LNCaP clone FGC (cell line): ENCODE measurements at regions not wholly inside any gene's neighbourhood (a gene's known extent, or its start where the extent isn't known, plus 50 kb on each side); places are given as distances from the start of the nearest gene placed in this dataset.

ENCODE experiments used
- DNase-seq: peaks from one replicate; pipeline ENCODE4 v3.0.0-alpha.2; 2011; ENCODE audit warnings: low read depth
- H3K4me3 ChIP-seq: 2 replicates; pipeline ENCODE4 v1.5.1; 2011; ENCODE audit warnings: mild to moderate bottlenecking, low read depth, low read length, control low read depth
- CTCF ChIP-seq: IDR thresholded peaks from 2 replicates; pipeline ENCODE4 v1.5.1; 2012; ENCODE audit warnings: mild to moderate bottlenecking; ENCODE audit not compliant: control insufficient read depth, insufficient read depth; ENCODE audit errors: extremely low read depth

DNA sequence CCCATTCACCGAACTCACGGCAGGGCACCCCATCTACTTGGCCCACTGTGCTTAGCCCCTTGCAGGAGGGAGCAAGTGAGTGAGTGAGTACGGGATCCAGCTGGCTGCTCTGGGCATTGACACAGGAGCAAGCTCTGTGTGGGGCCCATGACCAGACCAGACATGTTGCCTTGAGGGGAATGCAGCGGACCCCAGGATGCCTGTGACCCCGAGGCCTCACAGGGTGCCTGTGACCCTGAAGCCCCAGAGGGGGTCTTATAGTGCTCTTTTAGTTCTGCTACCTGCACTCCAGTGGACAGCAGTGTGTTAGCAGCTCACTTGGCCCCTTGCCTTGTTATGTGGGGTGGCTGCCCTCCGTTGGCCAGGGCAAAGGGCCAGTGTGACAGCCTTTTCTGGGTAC lies 255.8 kb downstream of the ETNK1 start:
- H3K4me3 ChIP-seq, result no peak overlapping the region
- no peak for DNase-seq
- no peak for TF ChIP-seq CTCF

DNA sequence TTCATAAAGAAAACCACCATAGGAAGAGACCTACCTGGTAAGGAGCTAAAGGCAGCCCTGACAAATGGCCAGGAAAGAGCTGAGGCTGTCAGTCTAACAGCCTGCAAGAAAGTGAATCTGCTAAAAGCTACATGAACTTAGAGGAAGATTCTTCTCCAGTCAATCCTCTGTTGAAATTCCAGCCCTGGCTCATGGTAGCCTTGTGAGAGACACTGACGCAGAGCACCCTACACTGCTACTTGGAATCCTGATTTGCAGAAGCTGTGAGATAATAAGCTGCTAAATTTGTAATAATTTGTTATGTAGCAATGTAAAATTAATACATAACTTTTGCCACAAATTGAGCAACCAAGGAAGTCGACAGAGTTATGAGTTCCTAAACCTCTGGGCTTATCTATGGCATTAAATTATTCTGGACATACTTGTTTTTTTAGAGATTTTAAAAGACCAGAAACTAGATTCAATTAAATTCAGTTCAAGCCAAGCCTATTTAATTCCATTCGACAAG lies 257.0 kb downstream of the ETNK1 start:
- TF ChIP-seq CTCF, result no peak
- DNase-seq, result no peak
- H3K4me3 ChIP-seq, result no peak overlapping the region

- no peak overlapping the region for H3K4me3 ChIP-seq
- TF ChIP-seq CTCF, result no peak
- no peak for DNase-seq
These were observed 257.6 kb downstream of the ETNK1 start for GRCh38 chr12:22882559-22882958.

GRCh38 chr12:22893878-22894277 lies 268.9 kb downstream of the ETNK1 start:
- H3K4me3 ChIP-seq, result no peak overlapping the region
- DNase-seq, result no peak
- no peak for TF ChIP-seq CTCF

- no peak overlapping the region for H3K4me3 ChIP-seq
- no peak for TF ChIP-seq CTCF
- DNase-seq, result no peak
These were observed 274.2 kb downstream of the ETNK1 start for GRCh38 chr12:22899184-22899583.

DNA sequence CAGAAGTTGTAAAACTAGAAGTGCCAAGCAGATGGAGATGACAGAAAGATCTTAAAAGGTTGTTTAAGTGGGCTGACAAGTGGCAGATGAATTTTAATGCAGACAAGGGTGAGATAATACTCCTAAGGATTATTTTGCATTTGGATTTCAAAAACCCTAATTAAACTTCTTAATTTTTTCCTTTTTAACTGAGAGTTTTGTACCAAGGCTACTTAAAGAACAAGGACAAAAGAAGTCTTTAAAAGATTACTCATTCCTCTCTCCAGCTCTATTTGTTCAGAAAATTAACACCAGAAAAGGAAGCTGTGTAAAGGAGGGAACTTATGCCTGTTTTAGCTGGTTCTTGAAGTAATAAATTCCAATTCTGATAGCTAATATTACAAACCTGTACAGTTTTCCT lies 275.4 kb downstream of the ETNK1 start:
- TF ChIP-seq CTCF, result no peak
- H3K4me3 ChIP-seq, result no peak overlapping the region
- no peak for DNase-seq

DNA sequence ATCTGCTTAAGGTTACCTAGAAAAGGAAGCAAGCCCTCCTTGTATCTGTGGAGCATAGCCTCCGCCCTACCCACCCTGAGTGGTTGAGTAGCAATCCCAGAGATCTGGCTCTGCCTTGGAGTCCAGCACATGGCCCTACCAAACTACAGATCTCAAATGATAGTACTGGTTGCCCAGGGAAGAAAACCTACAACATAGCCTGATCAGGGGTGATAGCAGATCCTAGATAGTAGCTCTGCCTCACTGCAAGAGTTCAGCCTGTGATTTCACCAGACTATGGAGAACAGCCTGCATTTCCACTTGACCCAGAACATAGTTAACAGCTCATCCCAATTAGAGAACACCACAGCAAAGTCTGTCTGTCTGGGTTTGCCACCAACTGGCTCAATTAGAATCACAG lies 279.5 kb downstream of the ETNK1 start:
- no peak for TF ChIP-seq CTCF
- H3K4me3 ChIP-seq, result no peak overlapping the region
- DNase-seq, result no peak
